Neuronal stem cell (in vitro differentiated cells): ENCODE measurements at regions not wholly inside any gene's neighbourhood (a gene's known extent, or its start where the extent isn't known, plus 50 kb on each side); places are given as distances from the start of the nearest gene placed in this dataset.

Experiments
- DNase-seq: peaks from one replicate; pipeline ENCODE4 v3.0.0-alpha.2; 2013; ENCODE audit warnings: low spot score
- H2AFZ ChIP-seq: one replicate; pipeline ENCODE4 v1.6.1; 2013; ENCODE audit warnings: mild to moderate bottlenecking, low read length, inconsistent platforms
- H2AK5ac ChIP-seq: 2 replicates; pipeline ENCODE4 v1.6.1; 2013; ENCODE audit warnings: low read depth, mild to moderate bottlenecking, inconsistent platforms, low read length, moderate library complexity, mixed read lengths
- H2BK120ac ChIP-seq: 2 replicates; pipeline ENCODE4 v1.6.1; 2013; ENCODE audit warnings: low read depth, mild to moderate bottlenecking, inconsistent platforms, low read length, moderate library complexity, mixed read lengths
- H2BK12ac ChIP-seq: one replicate; pipeline ENCODE4 v1.6.1; 2013; ENCODE audit warnings: low read length, inconsistent platforms
- H2BK15ac ChIP-seq: 2 replicates; pipeline ENCODE4 v1.6.1; 2013; ENCODE audit warnings: mild to moderate bottlenecking, low read length, inconsistent platforms, mixed read lengths
- H2BK5ac ChIP-seq: one replicate; pipeline ENCODE4 v1.6.1; 2013; ENCODE audit warnings: inconsistent platforms, mild to moderate bottlenecking, low read length, moderate library complexity
- H3K14ac ChIP-seq: one replicate; pipeline ENCODE4 v1.6.1; 2013; ENCODE audit warnings: low read length, inconsistent platforms
- H3K18ac ChIP-seq: 2 replicates; pipeline ENCODE4 v1.6.1; 2013; ENCODE audit warnings: low read length, inconsistent platforms
- H3K23ac ChIP-seq: 2 replicates; pipeline ENCODE4 v1.6.1; 2013; ENCODE audit warnings: low read depth, mild to moderate bottlenecking, mixed read lengths, low read length, inconsistent platforms; ENCODE audit not compliant: poor library complexity
- H3K27ac ChIP-seq: replicated peaks from 3 replicates; pipeline ENCODE4 v1.5.1; 2013; ENCODE audit warnings: low read length, inconsistent platforms
- H3K27me3 ChIP-seq, 3 experiments: 2 replicates each; pipeline ENCODE4 v1.6.1; 2013; ENCODE audit warnings: low read length in 3 of 3, mild to moderate bottlenecking in 2 of 3, inconsistent platforms in 1 of 3, low read depth in 1 of 3, mixed read lengths in 1 of 3, moderate library complexity in 1 of 3; ENCODE audit not compliant: control insufficient read depth in 3 of 3, insufficient read depth in 3 of 3
- H3K36me3 ChIP-seq, 2 donors: replicated peaks in 1 of 2; 2 replicates each; pipeline ENCODE4 v1.6.1; 2013; ENCODE audit warnings: low read length in 2 of 2; ENCODE audit not compliant: control insufficient read depth in 2 of 2, insufficient read depth in 2 of 2
- H3K4ac ChIP-seq: 2 replicates; pipeline ENCODE4 v1.6.1; 2013; ENCODE audit warnings: inconsistent platforms, mild to moderate bottlenecking, low read length, moderate library complexity
- H3K4me1 ChIP-seq, 2 donors: 1 replicate in 1 of 2; 2 replicates in 1 of 2; pipeline ENCODE4 v1.6.1; 2013; ENCODE audit warnings: low read length in 2 of 2, low read depth in 1 of 2; ENCODE audit not compliant: control insufficient read depth in 2 of 2, insufficient read depth in 1 of 2
- H3K4me2 ChIP-seq: one replicate; pipeline ENCODE4 v1.6.1; 2013; ENCODE audit warnings: mild to moderate bottlenecking, low read length, inconsistent platforms; ENCODE audit not compliant: insufficient read depth, poor library complexity, severe bottlenecking
- H3K4me3 ChIP-seq, 2 donors: 2 replicates each; pipeline ENCODE4 v1.5.1; 2013; ENCODE audit warnings: low read length in 2 of 2, mild to moderate bottlenecking in 2 of 2, inconsistent platforms in 1 of 2, moderate library complexity in 1 of 2
- H3K79me1 ChIP-seq: one replicate; pipeline ENCODE4 v1.6.1; 2013; ENCODE audit warnings: low read depth, mild to moderate bottlenecking, inconsistent platforms, low read length, moderate library complexity
- H3K9ac ChIP-seq: one replicate; pipeline ENCODE4 v1.6.1; 2013; ENCODE audit warnings: mild to moderate bottlenecking, low read depth, low read length, inconsistent platforms; ENCODE audit not compliant: poor library complexity
- H3K9me3 ChIP-seq, 2 donors: replicated peaks in 1 of 2; 2 replicates each; pipeline versions ENCODE3 to v1.6.1; 2013; ENCODE audit warnings: low read length in 2 of 2, mild to moderate bottlenecking in 2 of 2, inconsistent platforms in 1 of 2, low read depth in 1 of 2, mixed read lengths in 1 of 2, moderate library complexity in 1 of 2; ENCODE audit not compliant: control insufficient read depth in 2 of 2, insufficient read depth in 1 of 2
- H4K8ac ChIP-seq: one replicate; pipeline ENCODE4 v1.6.1; 2013; ENCODE audit warnings: low read depth, mild to moderate bottlenecking, inconsistent platforms, low read length, moderate library complexity
- H4K91ac ChIP-seq: one replicate; pipeline ENCODE4 v1.6.1; 2013; ENCODE audit warnings: low read length, low read depth, mild to moderate bottlenecking, inconsistent platforms; ENCODE audit not compliant: poor library complexity
- WGBS, 2 donors: extraction: QIAGEN DNeasy Blood & Tissue Kit; methylation state at CpG; one replicate each; pipeline ENCODE4 v1.1.7; 2013; ENCODE audit warnings: missing lambda C conversion rate in 2 of 2, mixed read lengths in 1 of 2; ENCODE audit not compliant: insufficient read length in 2 of 2, insufficient replicate concordance in 1 of 2; ENCODE audit errors: extremely low coverage in 2 of 2; 5-methylcytosine and 5-hydroxymethylcytosine counted together

GRCh38 chr21:24714646-24715200 is 892.6 kb downstream of the MRPL39 start:
- Histone ChIP-seq H2BK12ac (no peak overlapping the region), H3K9ac (no peak overlapping the region), H3K4ac (no peak overlapping the region), H4K8ac (no peak overlapping the region), H3K36me3 (no peaks in the 10 kb centered on the region), H3K18ac (no peak overlapping the region), H3K4me2 (no peak overlapping the region), H2BK120ac (no peak overlapping the region), H3K4me3 (no peak overlapping the region), H2AK5ac (no peak overlapping the region), H2AFZ (no peak overlapping the region), H3K9me3 (no peaks in the 10 kb centered on the region), H2BK15ac (no peak overlapping the region), H3K27ac (no peak overlapping the region), H3K27me3 (no peaks in the 10 kb centered on the region), H2BK5ac (no peak overlapping the region), H3K4me1 (peaks cover 0 to 2% of the 10 kb centered on the region in 2 donors), H4K91ac (no peak overlapping the region), H3K14ac (no peak overlapping the region), H3K79me1 (no peaks in the 10 kb centered on the region), H3K23ac (no peak overlapping the region)
- DNase-seq = no peak
- WGBS, 2 donors = no CpG with 5 or more reads among the region's 2 CpGs

GRCh38 chr21:24705201-24705600 is 902.1 kb downstream of the MRPL39 start:
- no peak overlapping the region for H2BK5ac ChIP-seq
- no peaks in the 10 kb centered on the region for H3K36me3 ChIP-seq
- H3K23ac ChIP-seq = no peak overlapping the region
- no peak overlapping the region for H2BK120ac ChIP-seq
- H3K27ac ChIP-seq = no peak overlapping the region
- no peak overlapping the region for H2AK5ac ChIP-seq
- H3K4me3 ChIP-seq = no peak overlapping the region
- no peak overlapping the region for H2BK15ac ChIP-seq
- H4K91ac ChIP-seq = no peak overlapping the region
- H2AFZ ChIP-seq = no peak overlapping the region
- H3K18ac ChIP-seq = no peak overlapping the region
- H3K4ac ChIP-seq = no peak overlapping the region
- H3K79me1 ChIP-seq = no peaks in the 10 kb centered on the region
- no peaks in the 10 kb centered on the region for H3K27me3 ChIP-seq
- no peak for DNase-seq
- H3K4me2 ChIP-seq = no peak overlapping the region
- H2BK12ac ChIP-seq = no peak overlapping the region
- H3K9me3 ChIP-seq = no peaks in the 10 kb centered on the region
- WGBS, 2 donors = no CpG with 5 or more reads among the region's 2 CpGs
- no peaks in the 10 kb centered on the region for H3K4me1 ChIP-seq
- H3K14ac ChIP-seq = no peak overlapping the region
- no peak overlapping the region for H4K8ac ChIP-seq
- H3K9ac ChIP-seq = no peak overlapping the region

GRCh38 chr21:24693779-24694178 is 913.5 kb downstream of the MRPL39 start:
- no CpG with 5 or more reads among the region's 2 CpGs for WGBS, 2 donors
- no peak overlapping the region for H2BK15ac ChIP-seq

GRCh38 chr21:24681456-24681855 is 925.8 kb downstream of the MRPL39 start:
- Histone ChIP-seq H3K4me1 (no peaks in the 10 kb centered on the region), H3K18ac (no peak overlapping the region), H3K23ac (no peak overlapping the region), H2BK5ac (no peak overlapping the region), H2AK5ac (no peak overlapping the region), H2BK15ac (no peak overlapping the region), H2BK120ac (no peak overlapping the region), H2BK12ac (no peak overlapping the region), H3K9ac (no peak overlapping the region), H3K27me3 (no peaks in the 10 kb centered on the region), H3K14ac (no peak overlapping the region), H4K8ac (no peak overlapping the region), H3K4ac (no peak overlapping the region), H3K79me1 (no peaks in the 10 kb centered on the region), H4K91ac (no peak overlapping the region), H3K4me3 (no peak overlapping the region), H3K27ac (no peak overlapping the region), H2AFZ (no peak overlapping the region), H3K9me3 (no peaks in the 10 kb centered on the region), H3K36me3 (no peaks in the 10 kb centered on the region), H3K4me2 (no peak overlapping the region)
- no CpG with 5 or more reads among the region's 2 CpGs for WGBS, 2 donors
- no peak for DNase-seq

More at GRCh38 chr21:24693779-24694178, 913.5 kb downstream of the MRPL39 start:
- no peak overlapping the region for H3K4me3 ChIP-seq
- no peaks in the 10 kb centered on the region for H3K27me3 ChIP-seq
- no peak overlapping the region for H2BK12ac ChIP-seq
- no peak overlapping the region for H3K14ac ChIP-seq
- no peak overlapping the region for H3K4ac ChIP-seq
- H3K9me3 ChIP-seq = no peaks in the 10 kb centered on the region
- no peaks in the 10 kb centered on the region for H3K36me3 ChIP-seq
- H2BK120ac ChIP-seq = no peak overlapping the region
- H3K27ac ChIP-seq = no peak overlapping the region
- H3K9ac ChIP-seq = no peak overlapping the region
- H3K79me1 ChIP-seq = no peaks in the 10 kb centered on the region
- no peak overlapping the region for H2AK5ac ChIP-seq
- no peak overlapping the region for H3K18ac ChIP-seq
- no peak overlapping the region for H3K23ac ChIP-seq
- no peak overlapping the region for H2AFZ ChIP-seq
- H2BK5ac ChIP-seq = no peak overlapping the region
- no peak overlapping the region for H4K8ac ChIP-seq
- no peaks in the 10 kb centered on the region for H3K4me1 ChIP-seq
- DNase-seq = no peak
- no peak overlapping the region for H3K4me2 ChIP-seq
- H4K91ac ChIP-seq = no peak overlapping the region
